ENCODE measurements at regions not wholly inside any gene's neighbourhood (a gene's known extent, or its start where the extent isn't known, plus 50 kb on each side); places are given as distances from the start of the nearest gene placed in this dataset.
"Not testable (repeated sequence)": the region's sequence is repeated elsewhere in the genome, so short reads cannot be mapped to it uniquely, and the experiment has no call there.

DNA sequence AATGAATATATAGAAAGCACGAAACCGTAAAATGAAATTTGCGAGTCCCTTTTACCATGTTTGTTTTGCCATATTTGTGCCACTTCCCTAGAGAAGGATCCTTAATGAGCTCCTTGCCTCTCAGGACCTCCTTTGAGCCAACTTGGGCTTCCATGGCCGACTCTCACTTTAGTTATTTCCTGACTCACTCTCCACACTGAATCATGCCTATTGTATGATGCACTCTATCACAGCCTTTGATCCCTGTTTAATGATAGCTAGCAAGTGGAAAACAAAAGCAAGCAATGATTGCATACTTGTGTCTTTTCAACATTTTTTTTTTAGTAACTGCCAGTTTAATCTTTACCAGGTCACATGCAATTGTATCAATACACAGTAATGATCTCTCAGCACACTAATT, 153.2 kb downstream of the CCER1 start:
- no peaks in the 10 kb centered on the region for H3K4me1 ChIP-seq
- H3K36me3 ChIP-seq = no peaks in the 10 kb centered on the region

DNA sequence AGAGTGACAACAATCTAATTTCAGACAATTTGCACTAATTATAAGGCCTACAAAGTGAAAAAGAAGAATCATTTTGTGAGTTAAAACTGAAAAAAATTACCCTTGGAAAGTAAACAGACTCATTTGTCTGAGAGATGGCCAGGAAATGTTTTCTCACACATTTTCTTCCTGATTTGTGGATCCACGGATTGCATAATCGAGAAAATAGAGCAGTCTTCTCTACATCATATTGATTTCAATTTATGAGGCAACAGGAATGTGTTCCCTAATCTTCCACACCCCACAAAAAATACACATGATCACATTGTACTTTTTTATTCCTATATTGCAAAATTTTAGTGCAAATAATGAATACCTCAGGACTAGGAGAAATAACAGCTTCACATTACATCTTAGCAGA, 160.8 kb downstream of the CCER1 start:
- Histone ChIP-seq H3K4me3 (no peak overlapping the region), H3K36me3 (no peaks in the 10 kb centered on the region), H3K9me3 (no peaks in the 10 kb centered on the region), H3K27me3 (no peaks in the 10 kb centered on the region), H3K27ac (no peak overlapping the region), H3K4me1 (no peaks in the 10 kb centered on the region)
- 35 to 64% methylated on average over 2 of the region's 2 CpGs for WGBS, 2 donors (ENCODE audit: low coverage in 1 of 2)
- TF ChIP-seq POLR2AphosphoS5 (IDR thresholded peaks at IDR 0.05) = no peak
- TF ChIP-seq, protein P1, sequence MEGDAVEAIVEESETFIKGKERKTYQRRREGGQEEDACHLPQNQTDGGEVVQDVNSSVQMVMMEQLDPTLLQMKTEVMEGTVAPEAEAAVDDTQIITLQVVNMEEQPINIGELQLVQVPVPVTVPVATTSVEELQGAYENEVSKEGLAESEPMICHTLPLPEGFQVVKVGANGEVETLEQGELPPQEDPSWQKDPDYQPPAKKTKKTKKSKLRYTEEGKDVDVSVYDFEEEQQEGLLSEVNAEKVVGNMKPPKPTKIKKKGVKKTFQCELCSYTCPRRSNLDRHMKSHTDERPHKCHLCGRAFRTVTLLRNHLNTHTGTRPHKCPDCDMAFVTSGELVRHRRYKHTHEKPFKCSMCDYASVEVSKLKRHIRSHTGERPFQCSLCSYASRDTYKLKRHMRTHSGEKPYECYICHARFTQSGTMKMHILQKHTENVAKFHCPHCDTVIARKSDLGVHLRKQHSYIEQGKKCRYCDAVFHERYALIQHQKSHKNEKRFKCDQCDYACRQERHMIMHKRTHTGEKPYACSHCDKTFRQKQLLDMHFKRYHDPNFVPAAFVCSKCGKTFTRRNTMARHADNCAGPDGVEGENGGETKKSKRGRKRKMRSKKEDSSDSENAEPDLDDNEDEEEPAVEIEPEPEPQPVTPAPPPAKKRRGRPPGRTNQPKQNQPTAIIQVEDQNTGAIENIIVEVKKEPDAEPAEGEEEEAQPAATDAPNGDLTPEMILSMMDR (IDR thresholded peaks at IDR 0.05) = no peak
- no peak for TF ChIP-seq EP300 (IDR thresholded peaks at IDR 0.05)
- no peak for TF ChIP-seq POLR2A (IDR thresholded peaks at IDR 0.05)
- no peak for ATAC-seq

More for the DNA sequence above, 153.2 kb downstream of the CCER1 start:
- Histone ChIP-seq H3K27me3 (no peaks in the 10 kb centered on the region), H3K4me3 (no peak overlapping the region), H3K27ac (no peak overlapping the region), H3K9me3 (no peaks in the 10 kb centered on the region)
- no peak for ATAC-seq
- 75 to 88% methylated on average over 4 of the region's 4 CpGs for WGBS, 2 donors (ENCODE audit: low coverage in 1 of 2)
- TF ChIP-seq, protein P1 (IDR thresholded peaks at IDR 0.05) = no peak
- TF ChIP-seq POLR2A (IDR thresholded peaks at IDR 0.05) = no peak
- TF ChIP-seq EP300 (IDR thresholded peaks at IDR 0.05) = no peak

DNA sequence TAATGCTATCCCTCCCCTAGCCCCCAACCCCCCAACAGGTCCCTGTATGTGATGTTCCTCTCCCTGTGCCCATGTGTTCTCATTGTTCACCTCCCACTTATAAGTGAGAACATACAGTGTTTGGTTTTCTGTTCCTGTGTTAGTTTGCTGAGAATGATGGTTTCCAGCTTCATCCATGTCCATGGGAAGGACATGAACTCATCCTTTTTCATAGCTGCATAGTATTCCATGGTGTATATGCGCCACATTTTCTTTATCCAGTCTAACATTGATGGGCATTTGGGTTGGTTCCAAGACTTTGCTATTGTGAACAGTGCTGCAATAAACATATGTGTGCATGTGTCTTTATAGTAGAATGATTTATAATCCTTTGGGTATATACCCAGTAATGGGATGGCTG, 162.3 kb downstream of the CCER1 start:
- WGBS, 2 donors (ENCODE audit: low coverage in 1 of 2) = 92 to 100% methylated on average over 1 of the region's 1 CpG
- H3K9me3 ChIP-seq, ATAC-seq, H3K27ac ChIP-seq, H3K27me3 ChIP-seq, H3K36me3 ChIP-seq, H3K4me3 ChIP-seq, H3K4me1 ChIP-seq: not testable (repeated sequence)

DNA sequence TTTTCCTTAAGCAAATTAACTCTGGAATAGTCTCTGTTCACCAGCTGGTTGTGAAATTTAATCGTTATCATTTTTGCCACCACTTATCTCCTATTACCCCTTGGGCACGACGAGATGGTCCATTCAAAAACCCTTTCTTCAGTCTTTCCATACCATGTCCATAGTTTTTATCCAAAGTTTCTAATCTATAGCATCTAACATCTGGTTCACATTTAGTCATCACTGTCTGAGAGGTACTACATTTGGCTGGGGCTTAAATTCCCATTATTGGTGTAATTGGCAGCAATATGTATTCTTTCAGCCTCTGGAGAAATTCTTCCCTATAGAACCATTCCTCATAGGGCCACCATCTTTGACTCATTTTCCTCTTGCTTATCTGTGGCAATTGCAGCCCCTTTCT, 163.5 kb downstream of the CCER1 start:
- ATAC-seq = no peak
- no peak overlapping the region for H3K27ac ChIP-seq
- no peaks in the 10 kb centered on the region for H3K9me3 ChIP-seq
- no peaks in the 10 kb centered on the region for H3K27me3 ChIP-seq
- no peaks in the 10 kb centered on the region for H3K36me3 ChIP-seq
- TF ChIP-seq POLR2AphosphoS5 (IDR thresholded peaks at IDR 0.05) (no peak), EP300 (IDR thresholded peaks at IDR 0.05) (no peak), POLR2A (IDR thresholded peaks at IDR 0.05) (no peak)
- TF ChIP-seq, protein P1 (IDR thresholded peaks at IDR 0.05) = no peak
- no peak overlapping the region for H3K4me3 ChIP-seq
- no peaks in the 10 kb centered on the region for H3K4me1 ChIP-seq
- WGBS, 2 donors (ENCODE audit: low coverage in 1 of 2) = 86 to 90% methylated on average over 3 of the region's 3 CpGs

DNA sequence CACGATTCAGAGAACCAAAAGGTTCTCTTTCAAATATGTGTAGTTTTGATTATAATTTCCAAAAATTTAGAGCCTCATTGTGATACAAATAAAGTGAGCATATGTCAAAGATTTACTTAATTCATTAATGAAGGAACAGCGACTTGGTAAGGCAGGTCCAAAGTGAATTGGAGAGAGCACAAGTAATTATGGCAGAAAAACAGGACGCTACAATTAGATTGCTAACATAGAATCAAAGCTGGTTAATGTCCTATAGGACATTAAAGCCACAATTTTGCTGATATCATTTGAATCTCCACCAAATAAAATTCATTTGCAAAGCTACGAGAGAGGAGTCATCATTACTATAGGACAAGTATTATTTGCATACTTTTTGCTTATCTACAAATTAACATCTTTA, 164.2 kb downstream of the CCER1 start:
- 66 to 73% methylated on average over 4 of the region's 4 CpGs for WGBS, 2 donors (ENCODE audit: low coverage in 1 of 2)
- Histone ChIP-seq H3K36me3 (no peaks in the 10 kb centered on the region), H3K27me3 (no peaks in the 10 kb centered on the region), H3K4me3 (no peak overlapping the region), H3K9me3 (no peaks in the 10 kb centered on the region), H3K4me1 (no peaks in the 10 kb centered on the region), H3K27ac (no peak overlapping the region)
- no peak for TF ChIP-seq POLR2AphosphoS5 (IDR thresholded peaks at IDR 0.05)
- no peak for TF ChIP-seq EP300 (IDR thresholded peaks at IDR 0.05)
- TF ChIP-seq POLR2A (IDR thresholded peaks at IDR 0.05) = no peak
- TF ChIP-seq, protein P1 (IDR thresholded peaks at IDR 0.05) = no peak
- ATAC-seq = no peak

DNA sequence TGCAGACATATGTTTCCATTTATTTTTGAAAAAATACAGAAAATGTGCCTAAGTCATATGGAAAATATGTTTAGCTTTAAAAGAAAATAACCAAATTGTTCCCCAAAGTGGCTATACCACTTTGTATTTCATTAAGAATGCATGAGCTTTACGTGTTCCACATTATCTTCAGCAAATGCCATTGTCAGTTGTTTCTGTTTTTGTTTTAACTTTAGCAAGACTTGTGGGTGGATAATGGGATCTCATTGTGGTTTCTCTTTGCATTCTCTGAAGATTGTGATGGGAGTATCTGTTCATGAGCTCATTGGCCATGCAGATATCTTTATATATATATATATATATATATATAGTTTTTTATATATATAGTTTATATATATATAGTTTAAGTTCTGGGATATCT, 181.5 kb downstream of the CCER1 start:
- Histone ChIP-seq H3K9me3 (no peaks in the 10 kb centered on the region), H3K36me3 (no peaks in the 10 kb centered on the region), H3K27ac (no peak overlapping the region), H3K4me3 (no peak overlapping the region), H3K27me3 (no peaks in the 10 kb centered on the region), H3K4me1 (no peaks in the 10 kb centered on the region)
- no peak for ATAC-seq
- TF ChIP-seq, protein P1 (IDR thresholded peaks at IDR 0.05) = no peak
- TF ChIP-seq POLR2A (IDR thresholded peaks at IDR 0.05) (no peak), EP300 (IDR thresholded peaks at IDR 0.05) (no peak), POLR2AphosphoS5 (IDR thresholded peaks at IDR 0.05) (no peak)
- 64 to 73% methylated on average over 1 of the region's 1 CpG for WGBS, 2 donors (ENCODE audit: low coverage in 1 of 2)

Data from gastroesophageal sphincter (tissue), 4 donors.